ENCODE measurements at regions not wholly inside any gene's neighbourhood (a gene's known extent, or its start where the extent isn't known, plus 50 kb on each side); places are given as distances from the start of the nearest gene placed in this dataset.
"Not testable (repeated sequence)": the region's sequence is repeated elsewhere in the genome, so short reads cannot be mapped to it uniquely, and the experiment has no call there.

DNA sequence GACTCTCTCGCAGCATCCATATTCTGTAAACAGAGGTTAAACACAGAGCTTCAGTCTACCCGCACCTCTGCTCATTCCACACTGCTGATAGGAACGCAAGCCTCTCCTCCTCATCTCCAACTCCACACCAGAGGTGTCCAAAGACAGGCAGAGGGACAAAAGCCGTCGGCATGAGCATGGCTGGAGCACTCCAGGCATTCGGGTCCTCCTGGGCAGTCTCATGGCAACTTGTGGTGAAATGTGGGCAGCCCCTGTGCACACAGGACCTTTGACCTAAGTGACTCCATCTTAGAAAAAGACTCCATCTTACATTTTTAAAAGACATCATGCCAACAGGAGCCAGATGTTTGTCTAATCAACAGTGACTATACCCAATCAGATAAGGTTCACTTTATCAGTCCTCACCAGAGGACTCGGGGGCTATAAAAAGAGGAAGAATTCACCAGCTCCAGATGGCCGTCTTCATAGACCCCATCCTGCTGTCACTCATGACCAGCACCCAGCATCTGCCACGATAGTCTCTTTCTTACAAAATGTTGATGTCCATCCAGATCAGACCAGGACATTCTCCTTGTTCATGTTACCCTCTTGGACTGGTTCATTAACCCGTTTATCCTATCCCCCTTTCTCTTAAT, 304.4 kb downstream of the ANAPC1 start:
- intact Hi-C loops (cut with micrococcal nuclease): not testable (repeated sequence)

DNA sequence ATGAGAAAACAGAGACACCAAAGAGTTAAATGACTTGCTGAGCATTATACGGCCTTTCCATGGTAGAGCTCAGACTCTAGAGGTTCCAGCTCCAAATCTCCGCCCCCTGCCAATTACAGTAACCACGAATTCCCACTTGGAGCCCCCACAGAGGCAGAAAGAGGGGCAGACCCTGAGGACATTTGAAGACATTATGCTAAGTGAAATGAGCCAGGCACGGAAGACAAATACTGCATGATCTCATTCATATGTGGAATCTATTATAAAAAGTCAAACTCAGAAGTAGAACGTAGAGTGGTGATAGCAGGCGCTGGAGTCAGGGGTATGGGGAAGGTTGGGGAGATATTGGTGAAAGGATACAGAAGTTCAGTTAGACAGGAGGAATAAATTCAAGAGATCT, 303.4 kb downstream of the ANAPC1 start:
- H2BK15ac ChIP-seq (ENCODE audit: low read depth, low read length); H3K9ac ChIP-seq (ENCODE audit: low read depth, low read length); H4K8ac ChIP-seq (ENCODE audit: low read depth in 2 of 2, low read length in 2 of 2); H2BK5ac ChIP-seq (ENCODE audit: low read depth, low read length, poor library complexity, severe bottlenecking); H2AK9ac ChIP-seq (replicated peaks; ENCODE audit: low read depth, low read length, poor library complexity); H3K23ac ChIP-seq (ENCODE audit: low read depth, low read length); H3K9me3 ChIP-seq (ENCODE audit: control insufficient read depth, insufficient read depth, low read length); H2AK5ac ChIP-seq (ENCODE audit: low read depth, low read length); ATAC-seq (ENCODE audit: low read depth); H3K4me3 ChIP-seq (ENCODE audit: insufficient read depth, low read depth, low read length); H3K4ac ChIP-seq (ENCODE audit: low read depth, low read length); H3K4me1 ChIP-seq (ENCODE audit: control insufficient read depth, insufficient read depth, low read length); H4K5ac ChIP-seq (ENCODE audit: low read depth, low read length); DNase-seq; H4K20me1 ChIP-seq (ENCODE audit: insufficient read depth, low read length); H2BK120ac ChIP-seq (ENCODE audit: low read depth, low read length); POLR2A ChIA-PET (ENCODE audit: unreplicated experiment); CTCF ChIA-PET; H3K56ac ChIP-seq (ENCODE audit: extremely low read depth, insufficient read depth, low read length); H2BK20ac ChIP-seq (ENCODE audit: low read depth, low read length); dilution Hi-C loops (cut with HindIII; ENCODE audit: low sequenced_read_pairs, unreplicated experiment); BruUV-seq (replicated peaks); intact Hi-C loops (cut with micrococcal nuclease); H3K4me2 ChIP-seq (ENCODE audit: low read depth, low read length); H3K14ac ChIP-seq (replicated peaks; ENCODE audit: low read depth, low read length); H3K9me1 ChIP-seq (ENCODE audit: insufficient read depth, low read length); H3K27me3 ChIP-seq (ENCODE audit: control insufficient read depth, insufficient read depth, low read length); H3K18ac ChIP-seq (ENCODE audit: low read depth, low read length); H3K79me1 ChIP-seq (ENCODE audit: low read depth in 1 of 2, low read length in 2 of 2); H3K36me3 ChIP-seq (ENCODE audit: control insufficient read depth, insufficient read depth, low read length); H2AFZ ChIP-seq (replicated peaks; ENCODE audit: low read length, poor library complexity); H4K91ac ChIP-seq (ENCODE audit: insufficient read depth, low read depth, low read length); H3K27ac ChIP-seq (ENCODE audit: insufficient read depth, low read length); in situ Hi-C loops (cut with MboI; ENCODE audit: low sequenced_read_pairs): not testable (repeated sequence)
- no CpG with 5 or more reads among the region's 6 CpGs for WGBS, 2 experiments (ENCODE audit: extremely low coverage in 2 of 2, insufficient read length in 1 of 2)

More for the DNA sequence above, 304.4 kb downstream of the ANAPC1 start:
- H4K8ac ChIP-seq (ENCODE audit: low read depth in 2 of 2, low read length in 2 of 2); H3K36me3 ChIP-seq (ENCODE audit: control insufficient read depth, insufficient read depth, low read length); BruUV-seq (replicated peaks); H4K5ac ChIP-seq (ENCODE audit: low read depth, low read length); H3K4me1 ChIP-seq (ENCODE audit: control insufficient read depth, insufficient read depth, low read length); H3K79me1 ChIP-seq (ENCODE audit: low read depth in 1 of 2, low read length in 2 of 2); H3K9me1 ChIP-seq (ENCODE audit: insufficient read depth, low read length); H2AK5ac ChIP-seq (ENCODE audit: low read depth, low read length); H3K9ac ChIP-seq (ENCODE audit: low read depth, low read length); H2AK9ac ChIP-seq (replicated peaks; ENCODE audit: low read depth, low read length, poor library complexity); H3K18ac ChIP-seq (ENCODE audit: low read depth, low read length); H2BK15ac ChIP-seq (ENCODE audit: low read depth, low read length); H2BK20ac ChIP-seq (ENCODE audit: low read depth, low read length); DNase-seq; H3K9me3 ChIP-seq (ENCODE audit: control insufficient read depth, insufficient read depth, low read length); H2BK120ac ChIP-seq (ENCODE audit: low read depth, low read length); H3K23ac ChIP-seq (ENCODE audit: low read depth, low read length); H2AFZ ChIP-seq (replicated peaks; ENCODE audit: low read length, poor library complexity); in situ Hi-C loops (cut with MboI; ENCODE audit: low sequenced_read_pairs); H3K14ac ChIP-seq (replicated peaks; ENCODE audit: low read depth, low read length); H4K20me1 ChIP-seq (ENCODE audit: insufficient read depth, low read length); POLR2A ChIA-PET (ENCODE audit: unreplicated experiment); H3K4me2 ChIP-seq (ENCODE audit: low read depth, low read length); H2BK5ac ChIP-seq (ENCODE audit: low read depth, low read length, poor library complexity, severe bottlenecking); H3K27ac ChIP-seq (ENCODE audit: insufficient read depth, low read length); ATAC-seq (ENCODE audit: low read depth); H4K91ac ChIP-seq (ENCODE audit: insufficient read depth, low read depth, low read length); dilution Hi-C loops (cut with HindIII; ENCODE audit: low sequenced_read_pairs, unreplicated experiment); H3K4ac ChIP-seq (ENCODE audit: low read depth, low read length); H3K27me3 ChIP-seq (ENCODE audit: control insufficient read depth, insufficient read depth, low read length); H3K4me3 ChIP-seq (ENCODE audit: insufficient read depth, low read depth, low read length); CTCF ChIA-PET; H3K56ac ChIP-seq (ENCODE audit: extremely low read depth, insufficient read depth, low read length): not testable (repeated sequence)
- WGBS, 2 experiments (ENCODE audit: extremely low coverage in 2 of 2, insufficient read length in 1 of 2): no CpG with 5 or more reads among the region's 10 CpGs
